PC-9 (cell line): ENCODE measurements at regions not wholly inside any gene's neighbourhood (a gene's known extent, or its start where the extent isn't known, plus 50 kb on each side); places are given as distances from the start of the nearest gene placed in this dataset.

Experiments used
- BruUV-seq: library from RNA; stranded (reverse); fragments of 400-500 nt; replicated peaks from 2 replicates; lab custom pipeline; 2021; lab: Mats Ljungman, UMichigan
- CTCF ChIA-PET: fragments of 300-600 bp; sonication (Branson Sonifier 250); formaldehyde crosslinking; loops from one replicate; lab custom pipeline; 2022; ENCODE audit warnings: antibody characterized with exemption; lab: Charles Lee
- POLR2A ChIA-PET: fragments of 300-600 bp; sonication (Branson Sonifier 250); formaldehyde crosslinking; loops from one replicate; lab custom pipeline; 2022; ENCODE audit warnings: antibody characterized with exemption; ENCODE audit not compliant: unreplicated experiment; lab: Charles Lee
- DNase-seq, 2 experiments: peaks; one replicate each; pipeline versions ENCODE4 v3.0.0 to v3.0.0-alpha.2; 2015 to 2022; ENCODE audit warnings: mixed read lengths in 1 of 2
- H2AFZ ChIP-seq: fragments of 200-600 bp; sonication (generic); 2 replicates; pipeline ENCODE4 v1.8.1; 2017; ENCODE audit warnings: antibody characterized with exemption
- H3F3A ChIP-seq: fragments of 200-600 bp; sonication (generic); 2 replicates; pipeline ENCODE4 v1.8.1; 2017; ENCODE audit warnings: antibody characterized with exemption, mild to moderate bottlenecking, low read depth; ENCODE audit not compliant: insufficient read depth
- H3K27ac ChIP-seq: fragments of 200-600 bp; sonication (generic); 2 replicates; pipeline ENCODE4 v1.6.1; 2016; ENCODE audit warnings: mixed run types
- H3K27me3 ChIP-seq: fragments of 200-600 bp; sonication (generic); 2 replicates; pipeline ENCODE4 v1.6.1; 2016; ENCODE audit warnings: low read depth, mixed run types; ENCODE audit not compliant: insufficient read depth
- H3K36me3 ChIP-seq: fragments of 200-600 bp; sonication (generic); 2 replicates; pipeline ENCODE4 v1.6.1; 2016; ENCODE audit warnings: low read depth, mixed run types
- H3K4me1 ChIP-seq: fragments of 200-600 bp; sonication (generic); replicated peaks from 2 replicates; pipeline ENCODE4 v1.6.1; 2016; ENCODE audit warnings: mixed run types; ENCODE audit not compliant: insufficient read depth
- H3K4me2 ChIP-seq: fragments of 200-600 bp; sonication (generic); 2 replicates; pipeline ENCODE4 v1.6.1; 2017; ENCODE audit warnings: mixed run types
- H3K4me3 ChIP-seq: fragments of 200-600 bp; sonication (generic); 2 replicates; pipeline ENCODE4 v1.6.1; 2016; ENCODE audit warnings: mixed run types
- H3K79me2 ChIP-seq: fragments of 200-600 bp; sonication (generic); 2 replicates; pipeline ENCODE4 v1.6.1; 2017; ENCODE audit warnings: low read depth, mixed run types
- H3K9me2 ChIP-seq: fragments of 200-600 bp; sonication (generic); 2 replicates; pipeline ENCODE4 v1.8.1; 2017; ENCODE audit warnings: mild to moderate bottlenecking; ENCODE audit not compliant: insufficient read depth
- H3K9me3 ChIP-seq: fragments of 200-600 bp; sonication (generic); 2 replicates; pipeline ENCODE4 v1.8.1; 2016; ENCODE audit warnings: low read depth; ENCODE audit not compliant: insufficient read depth
- H4K20me1 ChIP-seq: fragments of 200-600 bp; sonication (generic); 2 replicates; pipeline ENCODE4 v1.8.1; 2017; ENCODE audit not compliant: insufficient read depth
- EZH2 ChIP-seq: fragments of 200-600 bp; sonication (generic); IDR thresholded peaks from 2 replicates; pipeline ENCODE4 v1.8.0; 2017; ENCODE audit warnings: antibody characterized with exemption, low read depth
- intact Hi-C: fragments of 100-400 bp; cut with micrococcal nuclease; formaldehyde crosslinking; loops from one replicate; pipeline ENCODE4 v1.10.0; 2022; ENCODE audit not compliant: unreplicated experiment
- TF ChIP-seq, protein P1 (sequence below): fragments of 200-600 bp; sonication (generic); conservative IDR thresholded peaks from 2 replicates; pipeline ENCODE4 v1.6.1; 2017; ENCODE audit warnings: mixed run types, antibody characterized with exemption, mild to moderate bottlenecking, moderate library complexity

DNA sequence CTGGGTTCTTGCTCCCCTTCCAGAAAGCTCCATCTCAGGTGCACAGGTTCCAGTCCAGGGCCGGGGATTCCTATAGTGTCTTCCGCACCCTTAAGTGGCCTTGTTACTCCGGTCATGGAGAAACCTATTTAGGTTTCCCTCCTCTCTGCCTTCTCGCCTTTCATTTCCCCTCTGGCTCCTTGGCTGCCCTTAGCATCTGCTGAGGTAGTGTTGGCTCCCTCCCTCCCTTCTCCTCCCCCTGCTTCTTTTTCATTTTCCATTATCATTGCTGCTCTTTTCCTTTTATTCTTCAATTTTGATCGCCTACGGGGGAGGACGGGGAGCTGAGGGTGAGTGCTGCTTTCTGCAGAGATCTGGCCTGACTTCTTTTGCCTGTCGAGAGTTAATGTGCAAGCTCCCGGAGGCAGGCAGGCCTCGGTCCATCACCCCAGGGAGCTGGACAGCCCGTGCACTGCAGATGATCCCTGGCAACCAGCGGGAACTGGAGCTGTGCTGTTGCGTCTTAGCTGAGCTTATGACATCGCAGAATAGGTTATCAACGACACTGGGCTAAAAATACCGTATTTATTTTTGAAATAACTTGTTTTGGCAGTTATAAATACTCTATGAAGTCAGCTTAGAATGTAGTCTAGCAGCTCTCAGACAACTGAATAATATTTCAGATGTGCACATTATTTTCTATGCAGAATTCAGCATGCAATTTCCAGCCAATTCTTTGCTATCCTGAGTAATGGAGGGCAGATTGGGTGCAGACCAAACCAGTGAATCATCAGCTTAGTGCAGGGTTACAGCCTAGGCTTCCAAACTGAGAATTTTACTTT, 141.9 kb downstream of the SLC4A3 start:
- ChIA-PET POLR2A (no interaction called here), CTCF (no interaction called here)
- no peak overlapping the region for H3K4me3 ChIP-seq
- no peaks in the 10 kb centered on the region for H3K27me3 ChIP-seq
- H3K4me2 ChIP-seq: no peak overlapping the region
- H2AFZ ChIP-seq: no peak overlapping the region
- H3K36me3 ChIP-seq: no peaks in the 10 kb centered on the region
- no peak overlapping the region for H3K27ac ChIP-seq
- H3K9me3 ChIP-seq: no peaks in the 10 kb centered on the region
- no peaks in the 10 kb centered on the region for H3K4me1 ChIP-seq
- H3F3A ChIP-seq: no peaks in the 10 kb centered on the region
- DNase-seq: no peak
- intact Hi-C loops: no loop called here
- H3K79me2 ChIP-seq: no peaks in the 10 kb centered on the region
- TF ChIP-seq EZH2: no peak
- TF ChIP-seq, protein P1, sequence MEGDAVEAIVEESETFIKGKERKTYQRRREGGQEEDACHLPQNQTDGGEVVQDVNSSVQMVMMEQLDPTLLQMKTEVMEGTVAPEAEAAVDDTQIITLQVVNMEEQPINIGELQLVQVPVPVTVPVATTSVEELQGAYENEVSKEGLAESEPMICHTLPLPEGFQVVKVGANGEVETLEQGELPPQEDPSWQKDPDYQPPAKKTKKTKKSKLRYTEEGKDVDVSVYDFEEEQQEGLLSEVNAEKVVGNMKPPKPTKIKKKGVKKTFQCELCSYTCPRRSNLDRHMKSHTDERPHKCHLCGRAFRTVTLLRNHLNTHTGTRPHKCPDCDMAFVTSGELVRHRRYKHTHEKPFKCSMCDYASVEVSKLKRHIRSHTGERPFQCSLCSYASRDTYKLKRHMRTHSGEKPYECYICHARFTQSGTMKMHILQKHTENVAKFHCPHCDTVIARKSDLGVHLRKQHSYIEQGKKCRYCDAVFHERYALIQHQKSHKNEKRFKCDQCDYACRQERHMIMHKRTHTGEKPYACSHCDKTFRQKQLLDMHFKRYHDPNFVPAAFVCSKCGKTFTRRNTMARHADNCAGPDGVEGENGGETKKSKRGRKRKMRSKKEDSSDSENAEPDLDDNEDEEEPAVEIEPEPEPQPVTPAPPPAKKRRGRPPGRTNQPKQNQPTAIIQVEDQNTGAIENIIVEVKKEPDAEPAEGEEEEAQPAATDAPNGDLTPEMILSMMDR: no peak
- H3K9me2 ChIP-seq: no peaks in the 10 kb centered on the region
- no peaks in the 10 kb centered on the region for H4K20me1 ChIP-seq
- no TSS peak for BruUV-seq

DNA sequence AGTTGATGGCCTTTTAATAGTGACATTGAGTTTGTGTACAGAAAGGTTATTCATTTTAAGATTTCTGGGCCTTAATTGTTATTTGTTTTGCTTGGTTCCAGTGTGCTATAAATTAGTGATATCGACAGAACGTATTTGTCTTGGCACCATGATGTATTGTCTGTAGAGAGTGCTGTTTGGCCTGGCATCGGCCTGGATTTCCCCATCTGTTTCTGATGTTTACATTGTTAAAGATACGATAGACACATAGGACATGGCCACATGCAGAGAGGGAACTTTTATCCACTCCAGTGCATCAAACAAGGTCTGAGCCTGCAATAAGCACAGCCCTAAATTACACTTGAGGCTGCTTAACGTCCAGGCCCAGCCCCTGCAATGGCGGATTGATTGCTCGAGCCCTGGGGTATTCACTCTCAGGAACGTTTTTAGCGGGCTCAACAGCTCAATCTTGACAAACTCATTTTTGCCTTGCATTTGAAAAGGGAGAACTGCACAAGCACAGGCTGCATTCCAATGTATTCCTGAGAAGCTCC, 144.7 kb downstream of the SLC4A3 start:
- no TSS peak for BruUV-seq

DNA sequence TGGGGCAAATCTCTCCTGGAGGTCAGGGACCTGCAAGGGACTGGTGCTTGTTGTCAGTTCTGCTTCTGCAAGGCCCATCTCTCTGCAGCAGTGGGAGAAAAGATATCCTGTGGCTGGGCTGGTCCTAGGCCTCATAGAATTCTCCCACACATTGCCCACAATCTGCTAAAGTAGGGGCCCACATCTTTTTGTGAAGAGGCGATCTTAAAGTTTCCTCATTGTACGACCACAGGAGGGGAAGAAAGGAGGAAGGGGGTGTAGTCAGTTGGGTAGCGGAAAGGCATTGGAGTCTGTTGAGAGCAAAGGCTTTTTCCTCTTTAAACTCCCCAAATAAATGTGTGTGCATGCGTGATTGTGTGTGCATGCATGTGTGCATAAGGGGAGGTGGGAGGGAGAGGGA, 145.3 kb downstream of the SLC4A3 start:
- Histone ChIP-seq H2AFZ (no peak overlapping the region), H3K36me3 (no peaks in the 10 kb centered on the region), H3K4me3 (no peak overlapping the region), H3K4me2 (no peak overlapping the region), H4K20me1 (no peaks in the 10 kb centered on the region), H3K79me2 (no peaks in the 10 kb centered on the region), H3F3A (no peaks in the 10 kb centered on the region), H3K4me1 (no peaks in the 10 kb centered on the region), H3K9me3 (no peaks in the 10 kb centered on the region), H3K27me3 (no peaks in the 10 kb centered on the region), H3K27ac (no peak overlapping the region), H3K9me2 (no peaks in the 10 kb centered on the region)
- POLR2A ChIA-PET: no interaction called here
- CTCF ChIA-PET: no interaction called here
- no TSS peak for BruUV-seq
- TF ChIP-seq EZH2: no peak
- TF ChIP-seq, protein P1: no peak
- intact Hi-C loops: no loop called here
- no peak for DNase-seq

More for the DNA sequence above, 144.7 kb downstream of the SLC4A3 start:
- DNase-seq: no peak
- no peak overlapping the region for H3K27ac ChIP-seq
- H3K36me3 ChIP-seq: no peaks in the 10 kb centered on the region
- no peaks in the 10 kb centered on the region for H3K27me3 ChIP-seq
- H4K20me1 ChIP-seq: no peaks in the 10 kb centered on the region
- ChIA-PET POLR2A (no interaction called here), CTCF (no interaction called here)
- no peak overlapping the region for H2AFZ ChIP-seq
- H3F3A ChIP-seq: no peaks in the 10 kb centered on the region
- no peak overlapping the region for H3K4me2 ChIP-seq
- H3K79me2 ChIP-seq: no peaks in the 10 kb centered on the region
- no peaks in the 10 kb centered on the region for H3K9me3 ChIP-seq
- H3K9me2 ChIP-seq: no peaks in the 10 kb centered on the region
- H3K4me1 ChIP-seq: no peaks in the 10 kb centered on the region
- TF ChIP-seq, protein P1: no peak
- TF ChIP-seq EZH2: no peak
- intact Hi-C loops: no loop called here
- no peak overlapping the region for H3K4me3 ChIP-seq
